GM12878 (cell line): ENCODE measurements at regions not wholly inside any gene's neighbourhood (a gene's known extent, or its start where the extent isn't known, plus 50 kb on each side); places are given as distances from the start of the nearest gene placed in this dataset.
A peak's percentile ranks its signal among the peaks of the same experiment; 100 is the strongest.

Source experiments
- ATF7 ChIP-seq: fragments of 450-650 bp; IDR thresholded peaks from 2 replicates; pipeline ENCODE4 v1.6.1; 2016; ENCODE audit warnings: low read depth, mild to moderate bottlenecking
- BMI1 ChIP-seq: fragments of 450-650 bp; IDR thresholded peaks from 2 replicates; pipeline ENCODE4 v1.6.1; 2016; ENCODE audit warnings: mild to moderate bottlenecking, moderate library complexity, borderline replicate concordance
- CBX3 ChIP-seq: fragments of 200-600 bp; sonication (generic); IDR thresholded peaks from 2 replicates; pipeline ENCODE4 v1.6.1; 2016; ENCODE audit warnings: low read depth, borderline replicate concordance
- EZH2 ChIP-seq: IDR thresholded peaks from 2 replicates; pipeline ENCODE4 v1.6.1; 2012; ENCODE audit warnings: low read depth, mild to moderate bottlenecking, control low read depth, inconsistent platforms, low read length, borderline replicate concordance; ENCODE audit not compliant: control insufficient read depth
- FOXK2 ChIP-seq: fragments of 450-650 bp; IDR thresholded peaks from 2 replicates; pipeline ENCODE4 v1.6.1; 2017; ENCODE audit warnings: mild to moderate bottlenecking, moderate library complexity
- HCFC1 ChIP-seq: fragments of 150-350 bp; IDR thresholded peaks from 2 replicates; pipeline ENCODE4 v1.6.1; 2014; ENCODE audit warnings: low read length
- HDAC6 ChIP-seq: fragments of 200-600 bp; sonication (generic); IDR thresholded peaks from one replicate; pipeline ENCODE4 v1.8.0; 2017; ENCODE audit warnings: antibody characterized with exemption; ENCODE audit not compliant: unreplicated experiment
- IRF4 ChIP-seq: IDR thresholded peaks from 2 replicates; pipeline ENCODE4 v1.6.1; 2011; ENCODE audit warnings: low read depth, low read length
- MEF2A ChIP-seq: IDR thresholded peaks from 2 replicates; pipeline ENCODE4 v1.6.1; 2011; ENCODE audit warnings: low read depth, mild to moderate bottlenecking, low read length, moderate library complexity; ENCODE audit not compliant: insufficient read depth
- MEF2B ChIP-seq: fragments of 450-650 bp; IDR thresholded peaks from 2 replicates; pipeline ENCODE4 v1.6.1; 2018; ENCODE audit warnings: mild to moderate bottlenecking, moderate library complexity; ENCODE audit not compliant: partially characterized antibody, poor library complexity, severe bottlenecking
- MXI1 ChIP-seq: fragments of 150-350 bp; IDR thresholded peaks from 2 replicates; pipeline ENCODE4 v1.6.1; 2011; ENCODE audit warnings: low read depth, mild to moderate bottlenecking, inconsistent platforms, low read length, improper control_type of control experiment
- MYC ChIP-seq: IDR thresholded peaks from 2 replicates; pipeline ENCODE4 v1.6.1; 2011; ENCODE audit warnings: mild to moderate bottlenecking, low read length, moderate library complexity, inconsistent platforms; ENCODE audit not compliant: insufficient read depth, insufficient replicate concordance, insufficient read length, severe bottlenecking
- POLR2AphosphoS2 ChIP-seq: IDR thresholded peaks from 2 replicates; pipeline ENCODE4 v1.6.1; 2011; ENCODE audit warnings: low read depth, mild to moderate bottlenecking, low read length, improper control_type of control experiment, moderate library complexity
- SIN3A ChIP-seq: IDR thresholded peaks from 2 replicates; pipeline ENCODE4 v1.6.1; 2012; ENCODE audit warnings: low read depth, low read length, improper control_type of control experiment
- SP1 ChIP-seq: IDR thresholded peaks from one replicate; pipeline ENCODE4 v1.6.1; 2011; ENCODE audit warnings: low read depth, low read length
- SRF ChIP-seq, 2 experiments: IDR thresholded peaks; 2 replicates each; pipeline ENCODE4 v1.6.1; 2011; ENCODE audit warnings: low read depth in 2 of 2, low read length in 2 of 2, mild to moderate bottlenecking in 1 of 2, moderate library complexity in 1 of 2
- ZNF207 ChIP-seq: fragments of 450-650 bp; IDR thresholded peaks from 2 replicates; pipeline ENCODE4 v1.6.1; 2014; ENCODE audit warnings: antibody characterized with exemption, mild to moderate bottlenecking, borderline replicate concordance
- ZNF24 ChIP-seq: fragments of 450-650 bp; IDR thresholded peaks from 2 replicates; pipeline ENCODE4 v1.6.1; 2017; ENCODE audit warnings: antibody characterized with exemption, mild to moderate bottlenecking
- ZNF384 ChIP-seq: IDR thresholded peaks from 2 replicates; pipeline ENCODE4 v1.6.1; 2012; ENCODE audit warnings: low read depth, mild to moderate bottlenecking, low read length, improper control_type of control experiment, borderline replicate concordance
- TF ChIP-seq, protein P1 (sequence below): fragments of 450-650 bp; IDR thresholded peaks from 2 replicates; pipeline ENCODE4 v1.6.1; 2016; ENCODE audit warnings: mild to moderate bottlenecking, moderate library complexity, borderline replicate concordance
- TF ChIP-seq, protein P2 (sequence below): fragments of 150-350 bp; IDR thresholded peaks from 2 replicates; pipeline ENCODE4 v1.6.1; 2014; ENCODE audit warnings: mild to moderate bottlenecking, low read depth, low read length
- TF ChIP-seq, protein P3 (sequence below): IDR thresholded peaks from 2 replicates; pipeline ENCODE4 v1.6.1; 2012; ENCODE audit warnings: mild to moderate bottlenecking, low read depth, low read length

DNA sequence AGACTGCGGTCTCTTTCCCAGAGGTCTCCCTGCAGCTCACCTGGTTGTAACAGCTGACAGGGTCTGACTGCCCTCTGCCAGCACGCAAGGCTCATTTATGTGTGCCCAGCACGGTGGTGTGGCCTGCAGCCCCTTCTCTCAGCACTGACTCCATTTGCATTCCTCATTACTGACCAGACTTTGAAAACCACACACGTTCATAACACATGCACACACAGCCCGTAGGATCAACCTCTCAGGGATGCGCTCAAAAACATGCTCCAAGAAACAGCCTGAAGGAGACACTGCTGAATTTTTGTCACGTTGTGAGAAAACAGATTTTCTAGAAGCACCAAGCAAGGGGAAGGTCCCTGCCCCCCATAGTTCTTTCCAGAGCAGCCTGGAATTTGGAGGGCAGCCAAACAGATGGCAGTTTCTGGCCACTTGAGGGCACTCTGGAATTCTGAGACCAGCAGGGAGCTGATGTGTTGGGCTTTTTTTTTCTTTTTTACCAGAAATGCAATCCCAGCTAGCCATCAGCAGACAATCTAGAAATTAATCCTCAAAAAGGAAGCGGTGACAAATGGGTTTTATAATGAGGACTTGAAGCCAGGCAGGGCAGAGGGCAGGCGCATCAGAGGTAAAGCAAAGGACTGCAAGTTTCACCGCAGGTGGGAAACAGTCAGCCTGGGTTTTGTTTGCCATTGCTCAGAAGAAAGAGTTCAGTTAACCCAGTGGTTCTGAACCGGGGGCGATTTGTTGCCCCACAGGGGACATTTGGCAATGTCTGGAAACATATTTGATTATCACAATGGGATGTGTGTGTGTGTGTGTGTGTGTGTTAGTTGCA, 170.5 kb upstream of the PROK2 start (continued):
- no peak for TF ChIP-seq MXI1
- TF ChIP-seq MEF2B: no peak
- no peak for TF ChIP-seq FOXK2
- no peak for TF ChIP-seq CBX3
- TF ChIP-seq, protein P1, sequence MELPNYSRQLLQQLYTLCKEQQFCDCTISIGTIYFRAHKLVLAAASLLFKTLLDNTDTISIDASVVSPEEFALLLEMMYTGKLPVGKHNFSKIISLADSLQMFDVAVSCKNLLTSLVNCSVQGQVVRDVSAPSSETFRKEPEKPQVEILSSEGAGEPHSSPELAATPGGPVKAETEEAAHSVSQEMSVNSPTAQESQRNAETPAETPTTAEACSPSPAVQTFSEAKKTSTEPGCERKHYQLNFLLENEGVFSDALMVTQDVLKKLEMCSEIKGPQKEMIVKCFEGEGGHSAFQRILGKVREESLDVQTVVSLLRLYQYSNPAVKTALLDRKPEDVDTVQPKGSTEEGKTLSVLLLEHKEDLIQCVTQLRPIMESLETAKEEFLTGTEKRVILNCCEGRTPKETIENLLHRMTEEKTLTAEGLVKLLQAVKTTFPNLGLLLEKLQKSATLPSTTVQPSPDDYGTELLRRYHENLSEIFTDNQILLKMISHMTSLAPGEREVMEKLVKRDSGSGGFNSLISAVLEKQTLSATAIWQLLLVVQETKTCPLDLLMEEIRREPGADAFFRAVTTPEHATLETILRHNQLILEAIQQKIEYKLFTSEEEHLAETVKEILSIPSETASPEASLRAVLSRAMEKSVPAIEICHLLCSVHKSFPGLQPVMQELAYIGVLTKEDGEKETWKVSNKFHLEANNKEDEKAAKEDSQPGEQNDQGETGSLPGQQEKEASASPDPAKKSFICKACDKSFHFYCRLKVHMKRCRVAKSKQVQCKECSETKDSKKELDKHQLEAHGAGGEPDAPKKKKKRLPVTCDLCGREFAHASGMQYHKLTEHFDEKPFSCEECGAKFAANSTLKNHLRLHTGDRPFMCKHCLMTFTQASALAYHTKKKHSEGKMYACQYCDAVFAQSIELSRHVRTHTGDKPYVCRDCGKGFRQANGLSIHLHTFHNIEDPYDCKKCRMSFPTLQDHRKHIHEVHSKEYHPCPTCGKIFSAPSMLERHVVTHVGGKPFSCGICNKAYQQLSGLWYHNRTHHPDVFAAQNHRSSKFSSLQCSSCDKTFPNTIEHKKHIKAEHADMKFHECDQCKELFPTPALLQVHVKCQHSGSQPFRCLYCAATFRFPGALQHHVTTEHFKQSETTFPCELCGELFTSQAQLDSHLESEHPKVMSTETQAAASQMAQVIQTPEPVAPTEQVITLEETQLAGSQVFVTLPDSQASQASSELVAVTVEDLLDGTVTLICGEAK: no peak
- TF ChIP-seq, protein P2, sequence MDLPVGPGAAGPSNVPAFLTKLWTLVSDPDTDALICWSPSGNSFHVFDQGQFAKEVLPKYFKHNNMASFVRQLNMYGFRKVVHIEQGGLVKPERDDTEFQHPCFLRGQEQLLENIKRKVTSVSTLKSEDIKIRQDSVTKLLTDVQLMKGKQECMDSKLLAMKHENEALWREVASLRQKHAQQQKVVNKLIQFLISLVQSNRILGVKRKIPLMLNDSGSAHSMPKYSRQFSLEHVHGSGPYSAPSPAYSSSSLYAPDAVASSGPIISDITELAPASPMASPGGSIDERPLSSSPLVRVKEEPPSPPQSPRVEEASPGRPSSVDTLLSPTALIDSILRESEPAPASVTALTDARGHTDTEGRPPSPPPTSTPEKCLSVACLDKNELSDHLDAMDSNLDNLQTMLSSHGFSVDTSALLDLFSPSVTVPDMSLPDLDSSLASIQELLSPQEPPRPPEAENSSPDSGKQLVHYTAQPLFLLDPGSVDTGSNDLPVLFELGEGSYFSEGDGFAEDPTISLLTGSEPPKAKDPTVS: peak; percentile 93
- TF ChIP-seq POLR2AphosphoS2: no peak
- TF ChIP-seq SIN3A: no peak
- no peak for TF ChIP-seq SP1
- no peak for TF ChIP-seq ZNF207
- TF ChIP-seq, protein P3, sequence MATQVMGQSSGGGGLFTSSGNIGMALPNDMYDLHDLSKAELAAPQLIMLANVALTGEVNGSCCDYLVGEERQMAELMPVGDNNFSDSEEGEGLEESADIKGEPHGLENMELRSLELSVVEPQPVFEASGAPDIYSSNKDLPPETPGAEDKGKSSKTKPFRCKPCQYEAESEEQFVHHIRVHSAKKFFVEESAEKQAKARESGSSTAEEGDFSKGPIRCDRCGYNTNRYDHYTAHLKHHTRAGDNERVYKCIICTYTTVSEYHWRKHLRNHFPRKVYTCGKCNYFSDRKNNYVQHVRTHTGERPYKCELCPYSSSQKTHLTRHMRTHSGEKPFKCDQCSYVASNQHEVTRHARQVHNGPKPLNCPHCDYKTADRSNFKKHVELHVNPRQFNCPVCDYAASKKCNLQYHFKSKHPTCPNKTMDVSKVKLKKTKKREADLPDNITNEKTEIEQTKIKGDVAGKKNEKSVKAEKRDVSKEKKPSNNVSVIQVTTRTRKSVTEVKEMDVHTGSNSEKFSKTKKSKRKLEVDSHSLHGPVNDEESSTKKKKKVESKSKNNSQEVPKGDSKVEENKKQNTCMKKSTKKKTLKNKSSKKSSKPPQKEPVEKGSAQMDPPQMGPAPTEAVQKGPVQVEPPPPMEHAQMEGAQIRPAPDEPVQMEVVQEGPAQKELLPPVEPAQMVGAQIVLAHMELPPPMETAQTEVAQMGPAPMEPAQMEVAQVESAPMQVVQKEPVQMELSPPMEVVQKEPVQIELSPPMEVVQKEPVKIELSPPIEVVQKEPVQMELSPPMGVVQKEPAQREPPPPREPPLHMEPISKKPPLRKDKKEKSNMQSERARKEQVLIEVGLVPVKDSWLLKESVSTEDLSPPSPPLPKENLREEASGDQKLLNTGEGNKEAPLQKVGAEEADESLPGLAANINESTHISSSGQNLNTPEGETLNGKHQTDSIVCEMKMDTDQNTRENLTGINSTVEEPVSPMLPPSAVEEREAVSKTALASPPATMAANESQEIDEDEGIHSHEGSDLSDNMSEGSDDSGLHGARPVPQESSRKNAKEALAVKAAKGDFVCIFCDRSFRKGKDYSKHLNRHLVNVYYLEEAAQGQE: no peak
- TF ChIP-seq ATF7: no peak
- TF ChIP-seq ZNF384: peak; percentile 95
- TF ChIP-seq IRF4: no peak
- no peak for TF ChIP-seq HCFC1
- TF ChIP-seq BMI1: no peak
- TF ChIP-seq ZNF24: no peak
- no peak for TF ChIP-seq EZH2
- no peak for TF ChIP-seq HDAC6
- TF ChIP-seq MYC: no peak
- TF ChIP-seq SRF (IDR thresholded peaks at IDR 0.05; ENCODE audit: low read depth in 2 of 2, low read length in 2 of 2): no peak
- no peak for TF ChIP-seq MEF2A
